PC-9 (cell line): ENCODE measurements at regions not wholly inside any gene's neighbourhood (a gene's known extent, or its start where the extent isn't known, plus 50 kb on each side); places are given as distances from the start of the nearest gene placed in this dataset.

Experiments
- BruUV-seq: library from RNA; stranded (reverse); fragments of 400-500 nt; replicated peaks from 2 replicates; lab custom pipeline; 2021; lab: Mats Ljungman, UMichigan
- CTCF ChIA-PET: fragments of 300-600 bp; sonication (Branson Sonifier 250); formaldehyde crosslinking; loops from one replicate; lab custom pipeline; 2022; ENCODE audit warnings: antibody characterized with exemption; lab: Charles Lee
- POLR2A ChIA-PET: fragments of 300-600 bp; sonication (Branson Sonifier 250); formaldehyde crosslinking; loops from one replicate; lab custom pipeline; 2022; ENCODE audit warnings: antibody characterized with exemption; ENCODE audit not compliant: unreplicated experiment; lab: Charles Lee
- DNase-seq, 2 experiments: peaks; one replicate each; pipeline versions ENCODE4 v3.0.0 to v3.0.0-alpha.2; 2015 to 2022; ENCODE audit warnings: mixed read lengths in 1 of 2
- H2AFZ ChIP-seq: fragments of 200-600 bp; sonication (generic); 2 replicates; pipeline ENCODE4 v1.8.1; 2017; ENCODE audit warnings: antibody characterized with exemption
- H3F3A ChIP-seq: fragments of 200-600 bp; sonication (generic); 2 replicates; pipeline ENCODE4 v1.8.1; 2017; ENCODE audit warnings: antibody characterized with exemption, mild to moderate bottlenecking, low read depth; ENCODE audit not compliant: insufficient read depth
- H3K27ac ChIP-seq: fragments of 200-600 bp; sonication (generic); 2 replicates; pipeline ENCODE4 v1.6.1; 2016; ENCODE audit warnings: mixed run types
- H3K27me3 ChIP-seq: fragments of 200-600 bp; sonication (generic); 2 replicates; pipeline ENCODE4 v1.6.1; 2016; ENCODE audit warnings: low read depth, mixed run types; ENCODE audit not compliant: insufficient read depth
- H3K36me3 ChIP-seq: fragments of 200-600 bp; sonication (generic); 2 replicates; pipeline ENCODE4 v1.6.1; 2016; ENCODE audit warnings: low read depth, mixed run types
- H3K4me1 ChIP-seq: fragments of 200-600 bp; sonication (generic); replicated peaks from 2 replicates; pipeline ENCODE4 v1.6.1; 2016; ENCODE audit warnings: mixed run types; ENCODE audit not compliant: insufficient read depth
- H3K4me2 ChIP-seq: fragments of 200-600 bp; sonication (generic); 2 replicates; pipeline ENCODE4 v1.6.1; 2017; ENCODE audit warnings: mixed run types
- H3K4me3 ChIP-seq: fragments of 200-600 bp; sonication (generic); 2 replicates; pipeline ENCODE4 v1.6.1; 2016; ENCODE audit warnings: mixed run types
- H3K79me2 ChIP-seq: fragments of 200-600 bp; sonication (generic); 2 replicates; pipeline ENCODE4 v1.6.1; 2017; ENCODE audit warnings: low read depth, mixed run types
- H3K9me2 ChIP-seq: fragments of 200-600 bp; sonication (generic); 2 replicates; pipeline ENCODE4 v1.8.1; 2017; ENCODE audit warnings: mild to moderate bottlenecking; ENCODE audit not compliant: insufficient read depth
- H3K9me3 ChIP-seq: fragments of 200-600 bp; sonication (generic); 2 replicates; pipeline ENCODE4 v1.8.1; 2016; ENCODE audit warnings: low read depth; ENCODE audit not compliant: insufficient read depth
- H4K20me1 ChIP-seq: fragments of 200-600 bp; sonication (generic); 2 replicates; pipeline ENCODE4 v1.8.1; 2017; ENCODE audit not compliant: insufficient read depth
- EZH2 ChIP-seq: fragments of 200-600 bp; sonication (generic); IDR thresholded peaks from 2 replicates; pipeline ENCODE4 v1.8.0; 2017; ENCODE audit warnings: antibody characterized with exemption, low read depth
- intact Hi-C: fragments of 100-400 bp; cut with micrococcal nuclease; formaldehyde crosslinking; loops from one replicate; pipeline ENCODE4 v1.10.0; 2022; ENCODE audit not compliant: unreplicated experiment
- TF ChIP-seq, protein P1 (sequence below): fragments of 200-600 bp; sonication (generic); conservative IDR thresholded peaks from 2 replicates; pipeline ENCODE4 v1.6.1; 2017; ENCODE audit warnings: mixed run types, antibody characterized with exemption, mild to moderate bottlenecking, moderate library complexity

DNA sequence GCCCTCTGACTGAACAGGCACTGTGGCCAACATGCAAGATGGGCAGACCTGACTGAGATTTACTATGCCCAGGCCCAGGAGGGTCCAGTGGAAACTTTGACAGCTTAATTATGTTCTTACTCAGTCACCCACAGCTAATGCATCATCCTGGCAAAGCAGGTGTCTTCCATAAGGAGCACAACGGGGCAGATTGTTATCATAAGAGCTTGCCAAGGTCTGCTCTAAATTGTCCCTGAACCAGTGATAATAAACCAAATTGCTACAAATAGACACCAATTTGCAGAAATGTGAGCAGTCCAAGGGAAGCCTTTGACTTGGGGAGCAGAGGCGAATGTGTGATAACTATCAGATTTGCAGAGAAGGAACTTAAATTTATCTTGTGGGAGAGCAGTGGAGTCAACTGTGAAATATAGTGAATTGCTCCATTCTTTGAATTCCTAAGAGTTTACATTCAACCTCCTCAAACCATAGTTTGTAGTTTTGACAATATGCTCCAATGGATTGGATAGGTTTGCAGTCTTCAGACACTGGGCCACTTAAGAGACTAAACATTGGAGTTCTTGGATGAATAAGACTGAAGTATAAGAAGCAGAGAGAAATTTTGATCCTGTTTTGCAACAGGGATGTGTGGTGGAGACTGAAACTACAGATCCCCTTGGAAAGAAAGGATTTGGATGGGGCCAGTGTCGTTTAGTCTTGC lies 494.7 kb downstream of the CCSER2 start:
- BruUV-seq, result no TSS peak

DNA sequence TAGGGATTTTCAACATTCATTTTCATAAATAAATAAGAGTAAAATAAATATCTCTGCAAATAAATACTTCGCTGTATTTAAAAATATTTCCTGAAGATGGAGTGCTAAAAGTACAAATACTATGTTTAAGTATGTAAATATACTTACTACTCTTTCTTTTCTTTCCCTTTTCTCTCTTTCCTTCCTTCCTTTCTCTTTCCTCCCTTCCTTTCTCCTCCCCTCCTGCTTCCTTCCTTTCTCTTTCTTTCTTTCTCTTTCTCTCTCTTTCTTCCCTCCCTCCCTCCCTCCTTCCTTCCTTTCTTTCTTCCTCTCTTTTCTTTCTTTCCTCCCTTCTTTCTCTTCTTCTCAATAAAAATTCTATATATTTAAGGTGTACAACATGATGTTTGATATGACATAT lies 496.1 kb downstream of the CCSER2 start:
- Histone ChIP-seq H3K4me1 (no peaks in the 10 kb centered on the region), H3K9me2 (no peaks in the 10 kb centered on the region), H3F3A (no peaks in the 10 kb centered on the region), H3K4me3 (no peak overlapping the region), H3K9me3 (no peaks in the 10 kb centered on the region), H3K27ac (no peak overlapping the region), H2AFZ (no peak overlapping the region), H3K4me2 (no peak overlapping the region), H3K27me3 (no peaks in the 10 kb centered on the region), H4K20me1 (no peaks in the 10 kb centered on the region), H3K79me2 (no peaks in the 10 kb centered on the region), H3K36me3 (no peaks in the 10 kb centered on the region)
- ChIA-PET POLR2A (no interaction called here), CTCF (no interaction called here)
- DNase-seq, result no peak
- TF ChIP-seq, protein P1, sequence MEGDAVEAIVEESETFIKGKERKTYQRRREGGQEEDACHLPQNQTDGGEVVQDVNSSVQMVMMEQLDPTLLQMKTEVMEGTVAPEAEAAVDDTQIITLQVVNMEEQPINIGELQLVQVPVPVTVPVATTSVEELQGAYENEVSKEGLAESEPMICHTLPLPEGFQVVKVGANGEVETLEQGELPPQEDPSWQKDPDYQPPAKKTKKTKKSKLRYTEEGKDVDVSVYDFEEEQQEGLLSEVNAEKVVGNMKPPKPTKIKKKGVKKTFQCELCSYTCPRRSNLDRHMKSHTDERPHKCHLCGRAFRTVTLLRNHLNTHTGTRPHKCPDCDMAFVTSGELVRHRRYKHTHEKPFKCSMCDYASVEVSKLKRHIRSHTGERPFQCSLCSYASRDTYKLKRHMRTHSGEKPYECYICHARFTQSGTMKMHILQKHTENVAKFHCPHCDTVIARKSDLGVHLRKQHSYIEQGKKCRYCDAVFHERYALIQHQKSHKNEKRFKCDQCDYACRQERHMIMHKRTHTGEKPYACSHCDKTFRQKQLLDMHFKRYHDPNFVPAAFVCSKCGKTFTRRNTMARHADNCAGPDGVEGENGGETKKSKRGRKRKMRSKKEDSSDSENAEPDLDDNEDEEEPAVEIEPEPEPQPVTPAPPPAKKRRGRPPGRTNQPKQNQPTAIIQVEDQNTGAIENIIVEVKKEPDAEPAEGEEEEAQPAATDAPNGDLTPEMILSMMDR, result no peak
- no peak for TF ChIP-seq EZH2
- no TSS peak for BruUV-seq
- intact Hi-C loops, result no loop called here

More for the DNA sequence above, 494.7 kb downstream of the CCSER2 start:
- no peaks in the 10 kb centered on the region for H3K9me3 ChIP-seq
- CTCF ChIA-PET, result interaction anchor here (0.7 kb wide), 1 partner anchor 565 kb away, joined by 3 read pairs; no protein-coding TSS in a partner anchor
- POLR2A ChIA-PET, result no interaction called here
- H3K79me2 ChIP-seq, result no peaks in the 10 kb centered on the region
- H3K36me3 ChIP-seq, result no peaks in the 10 kb centered on the region
- no peaks in the 10 kb centered on the region for H4K20me1 ChIP-seq
- no peak overlapping the region for H3K4me2 ChIP-seq
- H2AFZ ChIP-seq, result no peak overlapping the region
- no peak overlapping the region for H3K4me3 ChIP-seq
- H3K27me3 ChIP-seq, result no peaks in the 10 kb centered on the region
- intact Hi-C loops, result no loop called here
- H3K9me2 ChIP-seq, result no peaks in the 10 kb centered on the region
- no peaks in the 10 kb centered on the region for H3K4me1 ChIP-seq
- no peak for TF ChIP-seq EZH2
- TF ChIP-seq, protein P1, result no peak
- H3K27ac ChIP-seq, result no peak overlapping the region
- no peak for DNase-seq
- H3F3A ChIP-seq, result no peaks in the 10 kb centered on the region

GRCh38 chr10:84825330-84825729 lies 496.9 kb downstream of the CCSER2 start:
- CTCF ChIA-PET, result no interaction called here
- no peak for DNase-seq
- intact Hi-C loops, result no loop called here

More at GRCh38 chr10:84825330-84825729, 496.9 kb downstream of the CCSER2 start:
- Histone ChIP-seq H2AFZ (no peak overlapping the region), H3K9me3 (no peaks in the 10 kb centered on the region), H3K79me2 (no peaks in the 10 kb centered on the region), H3K9me2 (no peaks in the 10 kb centered on the region), H3K4me1 (no peaks in the 10 kb centered on the region), H3K4me3 (no peak overlapping the region), H3K4me2 (no peak overlapping the region), H4K20me1 (no peaks in the 10 kb centered on the region), H3F3A (no peaks in the 10 kb centered on the region), H3K27me3 (no peaks in the 10 kb centered on the region), H3K36me3 (no peaks in the 10 kb centered on the region), H3K27ac (no peak overlapping the region)
- POLR2A ChIA-PET, result no interaction called here
- BruUV-seq, result no TSS peak
- TF ChIP-seq, protein P1, result no peak
- no peak for TF ChIP-seq EZH2
